GM21381 (cell line): ENCODE measurements at regions not wholly inside any gene's neighbourhood (a gene's known extent, or its start where the extent isn't known, plus 50 kb on each side); places are given as distances from the start of the nearest gene placed in this dataset.

Source experiments
- ATAC-seq: cut with Tn5 transposase; IDR thresholded peaks from one replicate; pipeline ENCODE4 v1.9.1; 2021; ENCODE audit warnings: mild to moderate bottlenecking, moderate library complexity; ENCODE audit not compliant: unreplicated experiment

GRCh38 chr13:89845874-89846273 is 1501.6 kb upstream of the MIR17HG start:
- no peak for ATAC-seq

- ATAC-seq = no peak
Observed at GRCh38 chr13:89846926-89847585, 1500.4 kb upstream of the MIR17HG start.

DNA sequence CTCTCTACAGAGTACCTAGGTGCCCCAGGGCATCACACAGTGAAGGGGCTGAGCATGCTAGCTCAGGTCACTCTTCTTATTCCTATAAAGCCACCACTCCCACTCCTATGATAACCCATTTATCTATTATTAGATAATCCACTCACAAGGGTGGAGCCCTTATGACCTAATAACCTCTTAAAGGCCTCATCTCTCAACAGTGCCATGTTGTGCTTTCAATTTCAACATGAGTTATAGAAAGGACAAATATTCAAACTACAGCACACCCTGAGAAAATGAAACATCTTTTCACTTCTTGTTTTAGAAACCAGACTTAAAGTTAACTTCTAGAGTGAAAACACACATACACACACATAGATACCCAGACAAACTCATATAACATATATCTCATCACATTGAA is 1494.9 kb upstream of the MIR17HG start:
- no peak for ATAC-seq

DNA sequence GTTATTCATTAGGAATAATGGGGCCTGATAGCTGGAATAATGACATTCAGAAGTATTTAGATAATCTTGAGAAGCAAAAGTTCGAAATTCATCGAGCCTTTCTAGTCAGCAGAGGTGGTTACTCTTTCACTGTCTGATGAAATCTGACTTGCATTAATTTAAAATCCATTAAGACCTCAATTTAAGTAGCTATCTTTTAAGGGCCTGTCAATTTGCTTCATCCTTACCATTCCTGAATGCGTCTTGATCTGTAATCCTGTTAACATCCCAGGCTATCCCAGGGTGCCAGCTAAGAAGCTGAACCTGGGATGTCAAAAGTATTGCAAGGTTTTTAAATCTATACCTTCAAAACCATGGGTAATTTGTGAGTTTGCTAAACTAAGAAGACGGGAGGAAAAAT is 1491.0 kb upstream of the MIR17HG start:
- ATAC-seq = no peak

DNA sequence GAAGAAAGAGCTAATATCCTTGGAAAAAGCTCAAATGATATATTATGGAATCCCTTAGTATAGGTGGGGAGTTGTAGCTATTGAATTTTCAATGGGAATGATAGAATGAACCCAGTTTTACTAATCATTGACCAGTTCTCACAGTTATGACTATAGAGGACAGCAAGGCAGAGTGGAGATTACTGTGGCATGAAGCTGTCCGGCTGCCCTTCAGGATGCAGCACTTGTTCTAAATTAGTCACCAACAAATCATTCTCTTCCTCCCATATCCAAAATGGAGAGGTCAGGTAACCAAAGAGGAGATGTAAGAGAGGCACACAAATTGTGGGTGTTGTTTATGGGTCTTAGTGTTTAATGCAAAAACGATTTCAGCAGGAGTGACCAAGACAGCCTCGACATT is 1490.0 kb upstream of the MIR17HG start:
- ATAC-seq = no peak

DNA sequence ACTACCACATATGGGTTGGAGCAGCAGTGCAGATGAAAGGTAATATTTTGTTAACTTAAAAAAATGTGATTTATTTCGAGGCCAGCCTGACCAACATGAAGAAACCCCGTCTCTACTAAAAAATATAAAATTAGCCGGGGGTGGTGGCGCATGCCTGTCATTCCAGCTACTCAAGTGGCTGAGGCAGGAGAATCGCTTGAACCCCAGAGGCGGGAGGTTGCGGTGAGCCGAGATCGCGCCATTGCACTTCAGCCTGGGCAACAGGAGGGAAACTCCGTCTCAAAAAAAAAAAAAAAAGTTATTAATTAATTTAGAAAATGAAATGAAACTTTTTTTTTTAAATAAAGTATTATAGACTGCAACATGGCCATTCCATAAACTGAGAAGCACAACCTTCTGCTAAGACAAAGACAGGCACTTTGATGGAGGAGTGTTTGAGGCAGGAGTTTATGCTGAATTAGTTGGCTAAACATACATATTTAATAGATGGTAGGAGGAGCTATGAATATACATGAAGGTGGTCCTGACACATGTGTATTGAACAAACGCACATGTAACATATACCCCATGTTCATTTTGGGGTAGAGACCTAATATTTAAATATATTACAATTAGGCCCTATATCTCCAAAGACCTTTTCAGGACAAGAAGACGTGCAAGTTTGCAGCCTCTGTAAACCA is 1485.3 kb upstream of the MIR17HG start:
- no peak for ATAC-seq

GRCh38 chr13:89862691-89863036 is 1484.8 kb upstream of the MIR17HG start:
- ATAC-seq = no peak

GRCh38 chr13:89865164-89866064 is 1482.1 kb upstream of the MIR17HG start:
- no peak for ATAC-seq

- ATAC-seq = no peak
Observed at GRCh38 chr13:89869312-89869711, 1478.2 kb upstream of the MIR17HG start.

DNA sequence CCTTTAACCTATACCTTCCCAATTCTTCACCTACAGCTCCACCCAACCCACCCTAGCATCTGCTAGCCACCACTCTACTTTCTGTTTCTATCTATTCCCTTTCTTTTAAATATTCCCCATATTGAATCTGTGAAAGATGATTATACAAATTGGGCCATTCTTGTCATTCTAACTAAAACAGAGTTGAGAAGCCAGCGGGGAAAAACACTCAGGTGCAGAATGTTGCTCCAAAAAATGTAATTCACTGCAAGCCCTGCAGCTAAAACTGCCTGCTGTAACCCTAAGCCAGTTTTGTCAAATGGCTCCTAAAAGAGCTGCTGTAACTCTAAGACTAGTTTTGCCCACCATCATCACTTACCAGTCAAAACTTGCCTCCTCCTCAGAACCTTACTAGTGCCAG is 1468.6 kb upstream of the MIR17HG start:
- ATAC-seq = no peak

GRCh38 chr13:89880201-89880600 is 1467.3 kb upstream of the MIR17HG start:
- ATAC-seq = no peak

- no peak for ATAC-seq
Observed at GRCh38 chr13:89883893-89884448, 1463.5 kb upstream of the MIR17HG start.

DNA sequence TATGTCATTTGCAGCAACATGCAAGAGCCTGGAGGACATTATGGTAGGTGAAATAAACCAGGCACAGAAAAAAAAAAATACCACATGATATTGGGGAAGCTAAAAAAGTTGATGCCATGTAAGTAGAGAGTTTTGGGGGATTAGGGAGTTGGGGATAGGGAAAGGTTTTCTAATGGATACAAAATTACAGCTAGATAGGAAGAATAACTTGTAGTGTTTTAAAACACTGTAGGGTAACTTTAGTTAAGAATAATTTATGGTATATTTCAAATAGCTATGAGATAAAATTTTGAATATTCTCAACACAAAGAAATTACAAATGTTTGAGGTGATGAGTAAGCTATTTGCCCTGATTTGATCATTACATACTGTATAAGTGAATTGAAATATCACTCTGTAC is 1456.7 kb upstream of the MIR17HG start:
- ATAC-seq = no peak

DNA sequence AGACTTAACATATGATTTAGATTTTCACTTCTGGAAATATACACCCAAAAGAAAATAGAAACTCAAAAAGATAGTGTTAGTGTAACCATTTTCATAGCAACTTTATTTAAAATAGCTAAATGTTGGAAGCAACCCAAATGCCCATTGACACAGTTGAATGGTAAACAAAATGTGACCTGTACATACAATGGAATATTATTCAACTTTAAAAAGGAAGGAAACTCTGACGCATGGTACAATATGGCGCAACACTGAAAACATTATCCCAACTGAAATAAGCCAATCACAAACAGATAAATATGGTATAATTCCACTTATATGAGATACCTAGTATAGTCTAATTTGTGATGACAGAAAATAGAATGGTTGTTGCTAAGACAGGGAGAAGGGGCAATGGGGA is 1456.1 kb upstream of the MIR17HG start:
- ATAC-seq = no peak

GRCh38 chr13:89897681-89898080 is 1449.8 kb upstream of the MIR17HG start:
- no peak for ATAC-seq

- no peak for ATAC-seq
Observed at GRCh38 chr13:89899302-89900103, 1448.0 kb upstream of the MIR17HG start.

DNA sequence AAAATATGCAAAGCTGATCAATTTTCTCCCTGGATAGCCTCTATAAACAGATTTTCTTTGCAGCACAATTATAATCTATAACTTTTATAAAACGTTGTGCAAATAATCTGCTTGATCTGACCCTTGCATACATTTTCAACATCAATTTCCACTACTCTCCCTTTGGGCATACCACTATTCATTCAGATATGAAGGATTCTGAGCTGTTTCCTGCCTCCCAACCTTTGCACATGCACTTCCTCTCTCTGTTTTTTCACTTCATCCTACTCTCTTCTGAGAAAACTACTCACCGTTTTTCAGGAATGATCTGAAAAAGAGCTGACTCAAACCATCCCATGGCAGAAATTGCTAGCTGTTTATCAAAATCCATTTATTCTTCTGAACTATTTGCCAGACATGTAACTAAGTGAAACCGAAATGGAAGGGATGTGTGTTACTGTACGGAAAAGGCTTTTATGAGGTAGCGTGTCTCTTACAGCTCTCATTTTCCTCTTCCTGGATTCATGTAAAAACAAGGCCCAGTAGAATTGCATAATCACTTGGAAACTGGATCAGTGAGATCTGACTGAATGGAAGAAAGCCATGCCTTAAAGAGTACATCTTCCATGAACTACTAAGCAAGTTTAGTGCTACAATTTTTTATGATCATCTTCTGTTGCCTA is 1447.3 kb upstream of the MIR17HG start:
- no peak for ATAC-seq

DNA sequence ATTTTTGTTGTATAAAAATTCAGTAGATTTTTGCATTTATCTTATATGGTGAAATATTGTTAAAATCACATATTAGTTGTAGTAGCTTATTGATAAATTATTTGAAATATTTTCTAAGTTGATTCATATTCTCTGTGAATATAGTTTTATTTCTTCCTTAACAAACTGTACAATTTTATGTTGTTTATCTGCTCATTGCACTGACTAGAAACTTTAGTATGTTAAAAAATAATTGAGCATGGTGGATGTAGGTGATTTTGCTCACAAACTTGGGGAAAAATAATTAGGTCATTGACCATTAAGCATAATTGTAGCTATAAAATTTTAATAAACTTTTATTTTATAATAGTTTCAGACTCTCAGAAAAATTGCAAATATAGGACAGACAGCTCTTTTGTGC is 1445.3 kb upstream of the MIR17HG start:
- ATAC-seq = no peak

- ATAC-seq = no peak
Observed at GRCh38 chr13:89903115-89903514, 1444.4 kb upstream of the MIR17HG start.

- no peak for ATAC-seq
Observed at GRCh38 chr13:89910166-89910565, 1437.3 kb upstream of the MIR17HG start.
